GM12891 (cell line): ENCODE measurements at regions not wholly inside any gene's neighbourhood (a gene's known extent, or its start where the extent isn't known, plus 50 kb on each side); places are given as distances from the start of the nearest gene placed in this dataset.

ENCODE experiments used
- POLR2A ChIP-seq: IDR thresholded peaks from 2 replicates; pipeline ENCODE4 v1.6.1; 2011; ENCODE audit warnings: low read depth, low read length, control low read depth
- POLR2AphosphoS5 ChIP-seq: IDR thresholded peaks from 2 replicates; pipeline ENCODE4 v1.6.1; 2011; ENCODE audit warnings: low read depth, low read length, control low read depth
- SPI1 ChIP-seq: IDR thresholded peaks from 2 replicates; pipeline ENCODE4 v1.6.1; 2011; ENCODE audit warnings: low read depth, low read length, control low read depth

DNA sequence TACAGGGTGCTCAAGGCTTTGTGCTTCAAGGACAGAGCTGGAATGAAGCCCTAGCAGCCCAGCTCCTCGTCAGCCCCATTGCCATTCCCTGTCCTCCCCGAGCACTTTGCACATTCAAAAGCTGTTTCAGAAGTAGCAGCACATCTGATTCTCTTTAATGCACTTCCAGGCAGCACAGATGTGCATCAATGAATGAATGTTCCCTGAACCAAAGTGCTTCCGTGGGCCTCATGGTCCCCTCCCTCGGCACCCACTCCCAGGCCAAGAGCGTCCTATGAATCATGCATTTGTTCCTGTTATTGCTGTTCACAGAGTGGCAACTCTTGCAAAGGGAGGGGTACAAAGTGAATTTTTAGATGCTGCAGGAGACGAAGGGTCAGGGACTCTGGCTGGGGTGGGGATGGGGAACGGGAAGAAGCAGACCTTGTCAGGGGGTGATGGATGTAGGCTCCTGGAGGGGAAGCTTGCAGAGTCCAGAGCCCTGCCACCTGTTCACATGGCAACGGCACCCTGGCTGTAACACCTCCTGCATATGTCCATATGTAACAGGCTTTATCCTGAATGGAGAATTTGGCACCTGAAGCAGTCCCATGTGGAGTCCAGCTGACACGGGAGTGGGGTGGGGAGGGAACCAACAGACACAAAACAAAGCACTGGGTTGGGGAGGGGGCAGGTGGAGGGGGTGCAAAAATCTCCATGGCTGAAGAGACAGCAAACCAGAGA lies 62.2 kb upstream of the BAIAP2L1 start:
- TF ChIP-seq POLR2A (no peak), POLR2AphosphoS5 (no peak), SPI1 (no peak)
